Esophagus muscularis mucosa (tissue), 4 donors: ENCODE measurements at regions not wholly inside any gene's neighbourhood (a gene's known extent, or its start where the extent isn't known, plus 50 kb on each side); places are given as distances from the start of the nearest gene placed in this dataset.

ENCODE experiments used
- DNase-seq: peaks from one replicate; pipeline ENCODE4 v3.0.0-alpha.2; 2017; ENCODE audit errors: extremely low spot score
- H3K27ac ChIP-seq, 4 donors: fragments of 200-600 bp; sonication (generic); replicated peaks in 1 of 4; 1 replicate in 3 of 4; 2 replicates in 1 of 4; pipeline ENCODE4 v1.5.1; 2016 to 2019; ENCODE audit warnings: mild to moderate bottlenecking in 1 of 4
- H3K27me3 ChIP-seq, 4 donors: fragments of 200-600 bp; sonication (generic); one replicate each; pipeline versions ENCODE4 v1.5.1 to v1.6.0; 2016 to 2019
- H3K36me3 ChIP-seq, 4 donors: fragments of 200-600 bp; sonication (generic); one replicate each; pipeline ENCODE4 v1.5.1; 2016 to 2019
- H3K4me1 ChIP-seq, 4 donors: fragments of 200-600 bp; sonication (generic); one replicate each; pipeline ENCODE4 v1.5.1; 2016 to 2019
- H3K4me3 ChIP-seq, 4 donors: fragments of 200-600 bp; sonication (generic); 1 replicate in 2 of 4; 2 replicates in 2 of 4; pipeline ENCODE4 v1.5.1; 2016 to 2019; ENCODE audit warnings: mild to moderate bottlenecking in 4 of 4, moderate library complexity in 1 of 4
- H3K9me3 ChIP-seq, 4 donors: fragments of 200-600 bp; sonication (generic); 1 replicate in 3 of 4; 2 replicates in 1 of 4; pipeline ENCODE4 v1.5.1; 2016 to 2019
- EP300 ChIP-seq: sonication (generic); formaldehyde crosslinking; IDR thresholded peaks from one replicate; pipeline ENCODE4 v1.6.1; 2017; ENCODE audit warnings: antibody characterized with exemption
- POLR2A ChIP-seq: fragments of 450-650 bp; IDR thresholded peaks from one replicate; pipeline ENCODE4 v1.6.1; 2017; ENCODE audit warnings: antibody characterized with exemption, moderate library complexity, mild to moderate bottlenecking, low read depth
- POLR2AphosphoS5 ChIP-seq, 2 donors: sonication (generic); formaldehyde crosslinking; IDR thresholded peaks; one replicate each; pipeline ENCODE4 v1.6.1; 2017; ENCODE audit warnings: antibody characterized with exemption in 2 of 2
- WGBS: methylation state at CpG from one replicate; pipeline ENCODE4 v1.1.5; 2018; 5-methylcytosine and 5-hydroxymethylcytosine counted together
- intact Hi-C: fragments of 100-400 bp; cut with DNase I; formaldehyde crosslinking; loops from one replicate; pipeline ENCODE4 v1.15.1; 2023
- TF ChIP-seq, protein P1 (sequence below), 3 experiments: fragments of 200-600 bp in 2 of 3; fragments of 450-650 bp in 1 of 3; sonication (generic) in 2 of 3; IDR thresholded peaks; one replicate each; pipeline ENCODE4 v1.5.1; 2017 to 2019; ENCODE audit warnings: antibody characterized with exemption in 3 of 3, mild to moderate bottlenecking in 2 of 3, moderate library complexity in 1 of 3

DNA sequence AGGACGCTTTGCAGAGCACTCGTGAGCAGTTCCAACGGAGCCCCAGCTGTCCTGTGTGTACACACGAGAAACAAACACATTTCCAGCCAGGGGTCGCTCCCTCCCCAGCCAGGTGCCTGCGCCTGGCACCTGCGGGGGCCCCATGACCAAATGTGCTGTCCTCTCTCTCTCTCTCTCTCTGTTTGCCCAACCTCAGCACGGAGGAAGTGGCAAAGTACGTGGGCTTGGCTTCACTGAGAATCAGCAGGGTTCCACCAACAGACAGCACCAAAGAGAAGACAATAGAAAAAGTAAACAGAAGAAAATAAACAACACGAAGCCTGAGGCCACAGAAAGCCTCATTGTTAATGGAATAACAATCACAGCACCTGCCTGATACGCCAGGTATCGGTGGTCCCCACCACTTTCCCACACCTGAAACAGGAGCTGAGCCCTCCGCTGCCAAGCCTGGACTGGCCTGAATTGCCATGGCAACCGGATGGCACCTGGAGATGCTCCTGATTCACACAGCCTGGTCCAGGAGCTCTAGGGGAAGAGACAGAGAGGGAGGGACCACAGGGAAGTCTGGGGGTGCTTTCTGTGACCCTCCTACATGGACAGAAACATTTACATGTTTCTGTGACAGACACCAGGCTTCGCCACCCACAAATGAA is 103.9 kb upstream of the CACNA1A start:
- Histone ChIP-seq H3K27me3 (peaks cover 0 to 40% (median 0%) of the 10 kb centered on the region in 4 donors), H3K36me3 (no peaks in the 10 kb centered on the region), H3K9me3 (no peaks in the 10 kb centered on the region), H3K4me3 (no peak overlapping the region), H3K27ac (no peak overlapping the region), H3K4me1 (no peaks in the 10 kb centered on the region)
- intact Hi-C loops: no loop called here
- DNase-seq: no peak
- WGBS: 52% methylated on average over 13 of the region's 15 CpGs
- TF ChIP-seq, protein P1, sequence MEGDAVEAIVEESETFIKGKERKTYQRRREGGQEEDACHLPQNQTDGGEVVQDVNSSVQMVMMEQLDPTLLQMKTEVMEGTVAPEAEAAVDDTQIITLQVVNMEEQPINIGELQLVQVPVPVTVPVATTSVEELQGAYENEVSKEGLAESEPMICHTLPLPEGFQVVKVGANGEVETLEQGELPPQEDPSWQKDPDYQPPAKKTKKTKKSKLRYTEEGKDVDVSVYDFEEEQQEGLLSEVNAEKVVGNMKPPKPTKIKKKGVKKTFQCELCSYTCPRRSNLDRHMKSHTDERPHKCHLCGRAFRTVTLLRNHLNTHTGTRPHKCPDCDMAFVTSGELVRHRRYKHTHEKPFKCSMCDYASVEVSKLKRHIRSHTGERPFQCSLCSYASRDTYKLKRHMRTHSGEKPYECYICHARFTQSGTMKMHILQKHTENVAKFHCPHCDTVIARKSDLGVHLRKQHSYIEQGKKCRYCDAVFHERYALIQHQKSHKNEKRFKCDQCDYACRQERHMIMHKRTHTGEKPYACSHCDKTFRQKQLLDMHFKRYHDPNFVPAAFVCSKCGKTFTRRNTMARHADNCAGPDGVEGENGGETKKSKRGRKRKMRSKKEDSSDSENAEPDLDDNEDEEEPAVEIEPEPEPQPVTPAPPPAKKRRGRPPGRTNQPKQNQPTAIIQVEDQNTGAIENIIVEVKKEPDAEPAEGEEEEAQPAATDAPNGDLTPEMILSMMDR (IDR thresholded peaks at IDR 0.05): no peak
- no peak for TF ChIP-seq POLR2AphosphoS5 (IDR thresholded peaks at IDR 0.05)
- TF ChIP-seq EP300: no peak
- TF ChIP-seq POLR2A: no peak

DNA sequence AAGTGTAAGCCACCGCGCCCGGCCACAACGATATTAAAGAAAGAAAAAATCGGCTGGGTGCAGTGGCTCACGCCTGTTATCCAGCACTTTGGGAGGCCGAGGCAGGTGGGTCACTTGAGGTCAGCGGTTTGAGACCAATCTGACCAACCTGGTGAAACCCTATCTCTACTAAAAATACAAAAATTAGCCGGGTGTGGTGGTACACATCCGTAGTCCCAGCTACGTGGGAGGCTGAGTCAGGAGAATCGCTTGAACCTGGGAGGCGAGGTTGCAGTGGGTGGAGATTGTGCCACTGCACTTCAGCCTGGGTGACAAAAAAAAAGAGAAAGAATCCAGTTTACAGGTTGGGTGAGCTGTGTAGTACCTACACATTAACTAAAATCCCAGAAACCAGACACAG is 99.9 kb upstream of the CACNA1A start:
- TF ChIP-seq POLR2A (no peak), EP300 (no peak), POLR2AphosphoS5 (IDR thresholded peaks at IDR 0.05) (no peak)
- TF ChIP-seq, protein P1 (IDR thresholded peaks at IDR 0.05): no peak
- WGBS: 90% methylated on average over 13 of the region's 13 CpGs
- intact Hi-C loops: no loop called here
- no peaks in the 10 kb centered on the region for H3K4me1 ChIP-seq
- peaks cover 0 to 26% (median 0%) of the 10 kb centered on the region in 4 donors for H3K27me3 ChIP-seq
- DNase-seq: no peak
- H3K4me3 ChIP-seq: no peak overlapping the region
- no peaks in the 10 kb centered on the region for H3K9me3 ChIP-seq
- no peaks in the 10 kb centered on the region for H3K36me3 ChIP-seq
- H3K27ac ChIP-seq: no peak overlapping the region

DNA sequence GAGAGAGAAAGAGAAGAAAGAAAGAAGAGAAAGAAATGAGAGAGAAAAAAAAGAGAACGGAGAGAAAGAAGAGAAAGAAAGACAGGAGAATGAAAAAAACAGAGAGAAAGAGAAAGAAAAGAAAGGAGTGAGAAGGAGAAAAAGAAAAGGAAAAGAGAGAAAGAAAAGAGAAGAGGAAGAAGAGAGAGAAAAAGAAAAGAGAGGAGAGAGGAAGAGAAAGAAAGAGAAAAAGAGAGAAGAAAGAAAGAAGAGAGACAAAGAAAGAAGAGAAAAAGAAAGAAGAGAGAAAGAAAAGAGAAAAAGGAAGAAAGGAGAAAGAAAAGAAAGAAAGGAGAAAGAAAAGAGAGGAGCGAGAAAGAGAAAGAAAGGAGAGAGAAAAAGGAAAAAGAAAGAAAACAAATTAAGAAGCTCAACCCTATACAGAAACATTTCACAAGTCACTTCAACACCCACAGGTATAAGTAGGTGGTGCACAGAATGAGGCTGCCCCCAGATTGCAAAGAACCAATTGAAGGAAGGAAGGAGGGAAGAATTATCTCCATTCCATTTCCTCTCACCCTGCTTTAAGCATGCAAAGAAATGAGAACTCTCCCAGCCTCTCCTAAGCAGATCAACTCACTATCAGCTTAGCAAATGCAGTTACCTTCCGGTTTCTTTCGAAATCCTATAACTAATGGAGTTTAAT is 98.8 kb upstream of the CACNA1A start:
- Histone ChIP-seq H3K27ac (no peak overlapping the region), H3K9me3 (no peaks in the 10 kb centered on the region), H3K36me3 (no peaks in the 10 kb centered on the region), H3K4me3 (no peak overlapping the region), H3K4me1 (no peaks in the 10 kb centered on the region), H3K27me3 (peaks cover 0 to 32% (median 0%) of the 10 kb centered on the region in 4 donors)
- TF ChIP-seq EP300 (no peak), POLR2AphosphoS5 (IDR thresholded peaks at IDR 0.05) (no peak), POLR2A (no peak)
- TF ChIP-seq, protein P1 (IDR thresholded peaks at IDR 0.05): no peak
- intact Hi-C loops: no loop called here
- no peak for DNase-seq
- WGBS: 75% methylated on average over 4 of the region's 4 CpGs

DNA sequence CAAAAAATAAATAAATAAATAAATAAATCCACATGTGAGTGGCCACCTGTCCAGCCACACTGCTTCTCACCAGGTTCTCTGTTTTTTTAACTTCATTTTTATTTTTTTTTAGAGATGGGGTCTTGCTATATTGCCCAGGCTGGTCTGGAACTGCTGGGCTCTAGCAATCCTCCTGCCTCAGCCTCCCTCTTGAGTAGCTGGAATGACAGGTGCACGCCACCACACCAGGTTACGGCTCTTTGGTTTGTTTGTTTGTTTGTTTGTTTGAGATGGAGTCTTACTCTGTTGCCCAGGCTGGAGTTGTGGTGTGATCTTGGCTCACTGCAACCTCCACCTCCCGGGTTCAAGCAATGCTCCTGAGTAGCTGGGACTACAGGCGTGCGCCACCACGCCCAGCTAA is 94.5 kb upstream of the CACNA1A start:
- H3K27me3 ChIP-seq: peaks cover 0 to 28% (median 0%) of the 10 kb centered on the region in 4 donors
- no peaks in the 10 kb centered on the region for H3K36me3 ChIP-seq
- TF ChIP-seq POLR2A (no peak), EP300 (no peak), POLR2AphosphoS5 (IDR thresholded peaks at IDR 0.05) (no peak)
- TF ChIP-seq, protein P1 (IDR thresholded peaks at IDR 0.05): no peak
- DNase-seq: no peak
- no peaks in the 10 kb centered on the region for H3K9me3 ChIP-seq
- intact Hi-C loops: no loop called here
- 89% methylated on average over 6 of the region's 6 CpGs for WGBS
- H3K27ac ChIP-seq: no peak overlapping the region
- no peak overlapping the region for H3K4me3 ChIP-seq
- H3K4me1 ChIP-seq: no peaks in the 10 kb centered on the region
